ENCODE measurements at regions not wholly inside any gene's neighbourhood (a gene's known extent, or its start where the extent isn't known, plus 50 kb on each side); places are given as distances from the start of the nearest gene placed in this dataset.
A peak's percentile ranks its signal among the peaks of the same experiment; 100 is the strongest.

DNA sequence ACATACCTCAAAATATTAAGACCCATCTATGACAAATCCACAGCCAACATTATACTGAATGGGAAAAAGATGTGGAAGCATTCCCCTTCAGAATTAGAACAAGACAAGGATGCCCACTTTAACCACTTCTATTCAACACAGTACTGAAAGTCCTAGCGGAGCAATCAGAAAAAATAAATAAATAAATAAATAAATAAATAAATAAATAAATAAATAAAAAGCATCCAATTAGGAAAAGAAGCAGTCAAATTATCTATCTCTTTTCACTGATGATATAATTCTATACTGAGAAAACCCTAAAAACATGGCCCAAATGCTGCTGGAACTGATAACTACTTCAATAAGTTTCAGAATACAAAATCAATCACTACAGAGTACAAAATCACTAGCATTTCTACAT is 67.5 kb downstream of the PRR32 start:
- DNase-seq: no peak

- DNase-seq: no peak
Observed at GRCh38 chrX:126900937-126901336, 81.4 kb downstream of the PRR32 start.

- DNase-seq: no peak
Observed at GRCh38 chrX:126929071-126929470, 109.5 kb downstream of the PRR32 start.

DNA sequence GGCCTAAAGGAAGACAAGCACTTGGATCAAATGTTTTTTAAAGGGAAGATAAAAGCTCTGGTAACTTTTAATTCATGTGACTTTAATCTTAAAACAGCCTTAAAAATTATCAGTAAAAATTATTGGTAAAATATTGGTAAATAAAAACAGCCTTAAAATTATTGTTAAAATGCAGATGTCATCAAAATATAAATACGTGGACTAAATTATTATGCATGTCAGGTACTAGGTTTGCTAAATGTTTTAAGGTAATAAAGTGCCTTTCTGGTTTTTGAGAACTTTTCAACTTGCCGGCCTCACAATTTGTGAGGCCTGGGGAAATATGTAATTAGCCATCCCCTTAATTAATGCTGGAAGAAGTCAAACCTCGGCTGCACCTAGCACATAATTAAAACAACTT is 147.7 kb downstream of the PRR32 start:
- DNase-seq: no peak

DNA sequence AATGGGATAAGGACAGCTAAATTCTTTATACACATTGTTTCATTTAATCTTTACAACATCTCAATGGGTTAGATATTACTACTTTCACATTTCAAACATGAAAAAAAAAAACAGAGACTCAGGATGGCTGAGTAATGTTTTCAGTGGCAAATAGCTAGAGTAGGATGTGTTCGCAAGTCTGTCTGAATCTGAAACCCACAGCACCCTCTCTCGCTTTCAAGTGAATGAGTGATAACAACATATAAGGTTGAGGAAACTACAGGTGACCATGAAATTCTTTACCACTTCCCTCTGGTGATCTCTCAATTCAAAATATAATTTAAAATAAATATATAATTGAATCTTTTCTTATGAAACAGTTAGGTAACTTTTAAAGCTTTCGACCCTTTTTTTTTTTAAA is 162.6 kb downstream of the PRR32 start:
- no peak for DNase-seq

DNA sequence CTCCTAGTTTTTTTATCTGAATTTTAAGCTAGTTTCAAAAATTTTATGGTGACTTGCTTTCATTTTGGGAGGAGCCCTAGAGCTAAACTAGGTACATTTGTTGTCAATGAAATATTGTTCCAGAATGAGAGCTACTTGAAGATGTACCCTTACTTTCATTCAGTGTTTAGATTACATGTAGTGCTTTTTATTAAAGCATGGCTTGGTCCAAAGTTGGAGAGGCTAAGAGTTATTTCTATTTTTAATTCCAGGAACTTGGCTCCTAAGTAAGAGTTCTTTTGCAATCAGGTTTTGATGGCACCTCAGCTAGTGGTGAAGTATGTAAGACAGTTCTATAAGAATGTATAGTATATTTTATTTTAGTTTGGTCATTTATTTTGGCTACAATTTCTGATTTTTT is 165.5 kb downstream of the PRR32 start:
- no peak for DNase-seq

- DNase-seq: peak; percentile 26
Observed at GRCh38 chrX:126985981-126986380, 166.5 kb downstream of the PRR32 start.

GRCh38 chrX:126994032-126994600 is 174.6 kb downstream of the PRR32 start:
- DNase-seq: no peak

GRCh38 chrX:127011629-127012028 is 192.1 kb downstream of the PRR32 start:
- DNase-seq: no peak

DNA sequence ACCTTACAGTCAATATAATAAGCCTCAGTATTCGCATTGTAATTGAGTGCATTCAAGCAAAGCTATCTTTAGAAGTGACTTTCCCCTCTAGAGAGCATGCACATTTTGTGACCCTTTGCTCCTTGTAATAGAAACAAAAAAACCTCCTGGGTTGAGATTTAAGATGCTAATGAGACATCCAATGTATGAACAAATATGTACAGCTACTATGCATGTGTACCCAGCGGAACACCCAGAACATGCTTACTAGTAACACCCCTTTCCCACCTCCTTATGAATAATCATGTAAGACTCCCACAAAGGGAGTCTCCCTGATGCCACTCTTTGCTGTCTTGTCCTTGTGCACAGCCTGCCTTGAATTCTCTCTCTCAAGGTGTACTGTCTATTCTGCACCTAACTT is 205.5 kb downstream of the PRR32 start:
- no peak for DNase-seq

GRCh38 chrX:127030016-127030748 is 210.7 kb downstream of the PRR32 start:
- peak; percentile 0 for DNase-seq

- DNase-seq: no peak
Observed at GRCh38 chrX:127037159-127037558, 217.6 kb downstream of the PRR32 start.

DNA sequence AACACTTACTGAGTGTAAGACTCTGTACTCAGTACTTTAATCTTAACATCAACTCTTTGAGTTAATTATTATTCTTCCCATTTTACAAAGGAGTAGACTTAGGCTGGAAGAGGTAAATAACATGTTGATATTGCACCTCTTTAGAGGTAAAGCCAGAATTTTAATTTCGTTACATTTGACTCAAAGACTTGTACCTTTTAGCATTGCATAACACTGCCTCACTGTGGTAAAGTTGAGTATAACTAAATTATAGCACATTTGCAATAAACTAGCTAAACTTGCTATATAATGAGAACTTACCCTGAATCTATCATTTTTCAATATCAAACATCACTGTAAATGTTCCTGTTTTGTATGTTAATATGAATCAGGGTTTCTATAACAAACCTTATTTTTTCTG is 218.5 kb downstream of the PRR32 start:
- no peak for DNase-seq

DNA sequence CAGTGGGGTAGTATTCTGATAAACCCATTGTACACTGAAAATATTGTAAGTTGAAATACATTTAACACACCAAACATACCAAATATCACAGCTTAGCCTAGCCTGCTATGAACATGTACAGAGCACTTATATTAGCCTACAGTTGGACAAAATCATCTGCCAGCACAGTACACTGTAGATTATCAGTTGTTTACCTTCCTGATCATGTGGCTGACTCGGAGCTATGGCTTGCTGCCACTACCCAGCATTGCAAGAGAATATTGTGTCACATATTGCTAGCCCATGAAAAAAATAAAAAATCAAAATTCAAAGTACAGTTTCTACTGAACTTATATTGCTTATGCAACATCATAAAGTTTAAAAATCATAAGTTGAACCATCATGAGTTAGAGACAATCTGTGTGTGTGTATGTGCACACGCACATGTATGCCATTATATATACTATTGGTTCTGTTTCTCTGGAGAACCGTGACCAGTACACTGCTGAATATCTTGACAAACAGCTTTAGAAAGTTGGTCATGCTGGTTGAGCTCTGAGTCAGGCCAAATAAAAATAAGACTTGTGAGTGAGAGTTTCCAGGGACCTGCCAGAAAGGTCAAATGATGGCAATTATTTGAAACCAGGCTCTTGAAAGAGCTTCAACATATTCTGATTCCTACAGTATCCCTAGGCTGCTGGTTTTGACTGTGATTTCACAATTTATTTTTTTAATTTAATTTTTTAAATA is 238.5 kb downstream of the PRR32 start:
- DNase-seq: no peak

- DNase-seq: no peak
Observed at GRCh38 chrX:127085939-127086338, 266.4 kb downstream of the PRR32 start.

DNA sequence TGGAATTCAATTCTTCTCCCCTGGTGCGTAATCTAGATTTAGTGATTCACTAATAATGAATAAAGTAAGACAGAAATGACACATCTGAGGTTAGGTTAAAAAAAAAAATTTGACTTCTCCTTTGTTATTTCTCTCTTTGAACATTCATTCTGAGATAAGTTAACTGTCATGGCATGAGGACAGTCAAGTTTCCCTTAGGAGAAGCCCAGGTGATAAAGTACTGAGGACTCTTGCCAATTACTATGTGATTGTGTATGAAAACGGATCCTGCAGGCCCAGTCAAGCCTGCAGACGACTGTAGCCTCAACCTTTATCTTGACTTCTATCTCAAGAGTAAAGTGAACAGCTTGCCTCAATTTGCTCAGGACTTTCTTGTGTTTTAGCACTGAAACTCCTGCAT is 293.2 kb downstream of the PRR32 start:
- no peak for DNase-seq

DNA sequence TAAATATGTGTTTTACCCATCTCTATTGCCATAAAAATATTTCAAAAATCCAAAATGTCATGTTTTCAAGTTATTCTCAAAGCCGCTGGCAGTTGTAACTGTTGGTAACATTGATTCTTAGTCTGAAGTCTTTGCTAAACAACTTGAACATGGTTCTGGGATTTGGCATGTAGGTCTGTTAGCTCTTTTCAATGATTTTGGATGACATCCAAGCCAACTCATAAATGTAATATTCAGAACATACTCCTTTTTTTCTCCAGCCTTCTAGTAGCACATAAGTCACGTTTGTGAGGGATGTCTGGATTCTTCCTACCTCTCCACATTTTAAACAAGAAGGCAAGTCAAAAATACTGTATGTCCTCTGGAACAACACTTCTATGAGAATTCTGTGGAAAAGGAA is 305.3 kb downstream of the PRR32 start:
- no peak for DNase-seq

DNA sequence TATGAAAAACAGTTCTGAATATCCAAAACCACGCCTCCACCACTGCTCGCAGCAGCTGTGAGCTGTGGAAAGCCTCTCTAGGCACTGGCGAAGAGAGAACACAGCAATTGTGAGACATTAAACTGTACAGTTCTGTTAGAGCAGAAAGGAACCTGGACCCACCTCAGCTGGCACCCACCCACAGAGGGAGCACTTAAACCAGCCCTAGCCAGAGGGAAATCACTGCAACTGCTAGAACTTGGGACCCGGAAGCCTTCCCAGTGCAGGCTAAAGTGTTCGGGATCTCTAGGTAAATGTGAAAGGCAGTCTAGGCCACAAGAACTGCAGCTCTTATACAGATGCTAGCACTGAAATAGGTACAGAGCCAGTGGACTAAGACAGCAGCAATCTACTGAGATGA is 308.8 kb downstream of the PRR32 start:
- DNase-seq: no peak

GRCh38 chrX:127129510-127129909 is 310.0 kb downstream of the PRR32 start:
- DNase-seq: no peak

DNA sequence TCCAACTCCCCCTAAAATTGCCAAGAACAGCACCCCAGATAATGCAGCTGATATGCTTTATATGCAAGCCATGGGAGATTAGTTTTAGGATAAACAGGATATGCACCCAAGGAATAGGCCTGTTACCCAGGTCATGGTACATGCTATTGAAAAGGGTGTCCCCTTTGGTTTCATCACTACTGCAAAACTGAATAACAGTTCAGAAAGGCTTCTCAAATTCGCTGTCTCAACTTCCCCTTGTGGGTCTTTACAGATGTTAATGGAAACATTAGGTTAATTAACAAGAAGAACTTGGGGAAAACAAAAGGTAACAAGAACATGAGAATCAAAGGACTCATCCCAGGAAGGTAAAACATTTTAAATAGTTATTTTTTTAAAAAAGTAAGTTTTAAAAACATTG is 318.7 kb downstream of the PRR32 start:
- DNase-seq: no peak

DNA sequence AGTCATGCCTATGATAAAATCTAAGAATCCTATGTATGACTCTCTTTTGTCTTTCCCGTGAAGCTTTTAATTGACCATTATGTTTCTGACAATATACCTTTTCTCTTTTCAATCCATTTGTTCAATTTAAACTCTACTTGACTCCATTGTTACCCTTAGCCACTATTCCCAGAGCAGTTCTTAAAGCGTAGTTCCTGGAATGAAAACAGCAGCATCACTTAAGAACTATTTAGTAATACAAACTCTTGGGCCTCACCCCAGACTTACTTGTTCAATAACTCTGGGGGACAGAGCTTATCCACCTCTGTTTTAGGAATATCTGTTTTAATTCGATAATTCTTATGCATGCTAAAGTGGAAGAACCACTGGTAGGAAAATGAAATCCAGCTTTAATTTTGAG is 358.4 kb downstream of the PRR32 start:
- DNase-seq: no peak

- DNase-seq: no peak
Observed at GRCh38 chrX:127187095-127187494, 367.6 kb downstream of the PRR32 start.

- DNase-seq: no peak
Observed at GRCh38 chrX:127190381-127190780, 370.9 kb downstream of the PRR32 start.

DNA sequence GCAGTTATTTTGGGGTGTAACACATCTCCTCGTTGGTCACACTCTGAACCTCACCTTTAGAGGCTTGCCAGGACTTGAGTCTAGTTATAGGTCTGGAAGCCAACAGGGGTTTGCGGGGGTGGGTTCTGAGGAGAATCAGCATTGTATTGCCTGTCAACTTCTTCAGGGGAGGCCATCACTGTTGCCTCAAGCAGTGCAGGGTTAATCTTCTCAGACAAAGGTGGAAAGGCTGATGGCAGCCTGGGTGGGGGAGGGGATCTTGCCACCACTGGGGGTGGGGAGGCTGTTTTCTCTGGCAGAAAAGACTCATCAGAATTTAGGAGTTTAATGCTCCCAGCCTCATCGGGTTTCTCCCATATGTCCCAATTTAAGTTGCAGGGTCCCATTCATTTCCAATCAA is 387.8 kb downstream of the PRR32 start:
- no peak for DNase-seq
